GM12878 (cell line): ENCODE measurements at regions not wholly inside any gene's neighbourhood (a gene's known extent, or its start where the extent isn't known, plus 50 kb on each side); places are given as distances from the start of the nearest gene placed in this dataset.

Source experiments
- ATAC-seq: fragments of 200-7000 bp; cut with Tn5 transposase; 3 replicates; pipeline ENCODE4 v1.9.1; 2020; ENCODE audit warnings: mild to moderate bottlenecking, moderate library complexity
- BruUV-seq: library from RNA; stranded (reverse); fragments of 400-500 nt; replicated peaks from 2 replicates; lab custom pipeline; 2021; lab: Mats Ljungman, UMichigan
- CTCF ChIA-PET: fragments of 300-600 bp; sonication (Branson Sonifier 250); formaldehyde crosslinking; extraction: SDS; loops from one replicate; lab custom pipeline; 2021; ENCODE audit warnings: inconsistent platforms; lab: Yijun Ruan, JAX
- POLR2A ChIA-PET: fragments of 350-600 bp; formaldehyde crosslinking; extraction: SDS; loops from one replicate; lab custom pipeline; 2021; ENCODE audit warnings: inconsistent platforms; lab: Charles Lee
- RAD21 ChIA-PET: fragments of 300-600 bp; sonication (Branson Sonifier 250); formaldehyde crosslinking; loops from one replicate; lab custom pipeline; 2023; ENCODE audit warnings: antibody characterized with exemption; ENCODE audit not compliant: unreplicated experiment; lab: Charles Lee
- SMC1A ChIA-PET: fragments of 300-600 bp; sonication (Branson Sonifier 250); formaldehyde crosslinking; loops from one replicate; lab custom pipeline; 2023; ENCODE audit not compliant: unreplicated experiment, uncharacterized antibody; lab: Charles Lee
- DNase-seq: peaks from one replicate; pipeline ENCODE4 v3.0.0-alpha.2; 2011; ENCODE audit warnings: low read depth, low spot score
- FAIRE-seq: peaks from 3 replicates; lab custom pipeline; 2011; peaks lifted over from hg19 to GRCh38; lab: Jason Lieb, UNC
- H2AFZ ChIP-seq: 2 replicates; pipeline ENCODE4 v1.6.0; 2011; ENCODE audit warnings: low read depth, low read length, control low read depth; ENCODE audit not compliant: control insufficient read depth
- H3K27ac ChIP-seq: 2 replicates; pipeline ENCODE4 v1.5.1; 2011; ENCODE audit warnings: control low read depth; ENCODE audit not compliant: control insufficient read depth, insufficient read depth
- H3K27me3 ChIP-seq, 2 experiments: replicated peaks in 1 of 2; 2 replicates each; pipeline versions ENCODE4 v1.6.0 to v1.6.1; 2011; ENCODE audit warnings: low read length in 1 of 2; ENCODE audit not compliant: control insufficient read depth in 2 of 2, insufficient read depth in 2 of 2
- H3K36me3 ChIP-seq, 2 experiments: 2 replicates each; pipeline ENCODE4 v1.5.1; 2011; ENCODE audit warnings: low read length in 1 of 2; ENCODE audit not compliant: control insufficient read depth in 2 of 2, insufficient read depth in 2 of 2
- H3K4me1 ChIP-seq: 2 replicates; pipeline ENCODE4 v1.6.1; 2011; ENCODE audit warnings: mild to moderate bottlenecking, low read length, moderate library complexity, mixed read lengths; ENCODE audit not compliant: control insufficient read depth, insufficient read depth
- H3K4me2 ChIP-seq: 2 replicates; pipeline ENCODE4 v1.6.0; 2011; ENCODE audit warnings: control low read depth; ENCODE audit not compliant: control insufficient read depth, insufficient read depth
- H3K4me3 ChIP-seq: fragments of 200-600 bp; sonication (generic); 2 replicates; pipeline ENCODE4 v1.5.1; 2016
- H3K79me2 ChIP-seq: 2 replicates; pipeline ENCODE4 v1.6.0; 2011; ENCODE audit warnings: low read length; ENCODE audit not compliant: control insufficient read depth, insufficient read depth
- H3K9ac ChIP-seq: 2 replicates; pipeline ENCODE4 v1.8.0; 2011; ENCODE audit warnings: low read length, control low read depth, mixed read lengths; ENCODE audit not compliant: control insufficient read depth, insufficient read depth
- H3K9me3 ChIP-seq: replicated peaks from 3 replicates; pipeline ENCODE4 v1.5.1; 2011; ENCODE audit warnings: mild to moderate bottlenecking, low read length; ENCODE audit not compliant: control insufficient read depth, insufficient read depth
- H4K20me1 ChIP-seq: 2 replicates; pipeline ENCODE4 v1.6.0; 2011; ENCODE audit not compliant: control insufficient read depth, insufficient read depth
- BMI1 ChIP-seq: fragments of 450-650 bp; IDR thresholded peaks from 2 replicates; pipeline ENCODE4 v1.6.1; 2016; ENCODE audit warnings: mild to moderate bottlenecking, moderate library complexity, borderline replicate concordance
- E2F4 ChIP-seq: IDR thresholded peaks from 2 replicates; pipeline ENCODE4 v1.6.1; 2012; ENCODE audit warnings: low read depth, low read length, improper control_type of control experiment
- E2F8 ChIP-seq: fragments of 450-650 bp; IDR thresholded peaks from 2 replicates; pipeline ENCODE4 v1.6.1; 2018; ENCODE audit warnings: mild to moderate bottlenecking, low read depth, moderate library complexity; ENCODE audit not compliant: partially characterized antibody
- ELK1 ChIP-seq: IDR thresholded peaks from 2 replicates; pipeline ENCODE4 v1.6.1; 2012; ENCODE audit warnings: low read depth, low read length, improper control_type of control experiment
- HSF1 ChIP-seq: fragments of 150-350 bp; IDR thresholded peaks from 2 replicates; pipeline ENCODE4 v1.6.1; 2014; ENCODE audit warnings: mild to moderate bottlenecking, low read depth, low read length
- NFYB ChIP-seq: IDR thresholded peaks from 2 replicates; pipeline ENCODE4 v1.6.1; 2011; ENCODE audit warnings: low read depth, mild to moderate bottlenecking, low read length, improper control_type of control experiment, moderate library complexity; ENCODE audit not compliant: insufficient read depth
- PKNOX1 ChIP-seq: fragments of 450-650 bp; IDR thresholded peaks from 2 replicates; pipeline ENCODE4 v1.6.1; 2016; ENCODE audit warnings: mild to moderate bottlenecking
- SMARCA5 ChIP-seq: fragments of 450-650 bp; IDR thresholded peaks from 2 replicates; pipeline ENCODE4 v1.6.1; 2017; ENCODE audit warnings: mild to moderate bottlenecking
- SMC3 ChIP-seq: IDR thresholded peaks from 2 replicates; pipeline ENCODE4 v1.6.1; 2011; ENCODE audit warnings: low read length, improper control_type of control experiment, borderline replicate concordance
- SPI1 ChIP-seq: IDR thresholded peaks from 2 replicates; pipeline ENCODE4 v1.6.1; 2011; ENCODE audit warnings: low read depth, mild to moderate bottlenecking, low read length, moderate library complexity, borderline replicate concordance; ENCODE audit not compliant: insufficient read depth
- SREBF1 ChIP-seq: IDR thresholded peaks from 2 replicates; pipeline ENCODE4 v1.6.1; 2012; ENCODE audit warnings: mild to moderate bottlenecking, low read length
- SRF ChIP-seq, 2 experiments: IDR thresholded peaks; 2 replicates each; pipeline ENCODE4 v1.6.1; 2011; ENCODE audit warnings: low read depth in 2 of 2, low read length in 2 of 2, mild to moderate bottlenecking in 1 of 2, moderate library complexity in 1 of 2
- STAT1 ChIP-seq: fragments of 450-650 bp; conservative IDR thresholded peaks from 2 replicates; pipeline ENCODE4 v1.6.1; 2014; ENCODE audit warnings: antibody characterized with exemption, mild to moderate bottlenecking
- TARDBP ChIP-seq: IDR thresholded peaks from 2 replicates; pipeline ENCODE4 v1.6.1; 2016; ENCODE audit warnings: borderline replicate concordance
- TCF3 ChIP-seq: IDR thresholded peaks from 2 replicates; pipeline ENCODE4 v1.6.1; 2012; ENCODE audit warnings: low read depth, mild to moderate bottlenecking, low read length, borderline replicate concordance; ENCODE audit not compliant: insufficient read depth
- ZBTB33 ChIP-seq: fragments of 450-650 bp; IDR thresholded peaks from 2 replicates; pipeline ENCODE4 v1.6.1; 2017; ENCODE audit warnings: mild to moderate bottlenecking
- WGBS: methylation state at CpG from one replicate; pipeline ENCODE4 v1.1.6; 2016; ENCODE audit warnings: low lambda C conversion rate; ENCODE audit not compliant: insufficient replicate concordance, insufficient coverage; ENCODE audit errors: missing lambda C conversion rate; 5-methylcytosine and 5-hydroxymethylcytosine counted together
- in situ Hi-C: fragments of 300-500 bp; cut with MboI; formaldehyde crosslinking; loops from 9 replicates; pipeline ENCODE4 v1.14.3; 2018; ENCODE audit warnings: mixed read lengths
- intact Hi-C: fragments of 100-400 bp; cut with micrococcal nuclease; formaldehyde crosslinking; loops from one replicate; pipeline ENCODE4 v1.14.2; 2022; ENCODE audit not compliant: unreplicated experiment

GRCh38 chr5:105696440-105696839, 1974.3 kb downstream of the EFNA5 start:
- SMC1A ChIA-PET = no interaction called here
- TF ChIP-seq BMI1 (no peak), E2F4 (no peak), SMC3 (no peak), PKNOX1 (no peak), HSF1 (no peak), NFYB (no peak), E2F8 (no peak), TARDBP (no peak), ELK1 (no peak), ZBTB33 (no peak), SMARCA5 (no peak), TCF3 (no peak), SRF (IDR thresholded peaks at IDR 0.05; ENCODE audit: low read depth in 2 of 2, low read length in 2 of 2) (no peak), SREBF1 (no peak), STAT1 (no peak), SPI1 (no peak)

More at GRCh38 chr5:105696440-105696839, 1974.3 kb downstream of the EFNA5 start:
- Histone ChIP-seq H3K79me2 (no peaks in the 10 kb centered on the region), H3K9ac (no peak overlapping the region), H3K4me3 (no peak overlapping the region), H3K9me3 (no peaks in the 10 kb centered on the region), H3K4me2 (no peak overlapping the region), H3K27me3 (no peaks in the 10 kb centered on the region), H4K20me1 (no peaks in the 10 kb centered on the region), H2AFZ (no peak overlapping the region), H3K27ac (no peak overlapping the region), H3K36me3 (no peaks in the 10 kb centered on the region), H3K4me1 (no peaks in the 10 kb centered on the region)
- CTCF ChIA-PET = no interaction called here
- no TSS peak for BruUV-seq
- ATAC-seq = no peak
- 53% methylated on average over 2 of the region's 2 CpGs for WGBS
- no peak for DNase-seq
- POLR2A ChIA-PET = no interaction called here
- in situ Hi-C loops = no loop called here
- RAD21 ChIA-PET = no interaction called here
- no peak for FAIRE-seq
- intact Hi-C loops = no loop called here
